Islet precursor cell (in vitro differentiated cells): ENCODE measurements at regions not wholly inside any gene's neighbourhood (a gene's known extent, or its start where the extent isn't known, plus 50 kb on each side); places are given as distances from the start of the nearest gene placed in this dataset.

Experiments used
- DNase-seq: peaks from one replicate; pipeline ENCODE4 v3.0.0-alpha.2; 2018

DNA sequence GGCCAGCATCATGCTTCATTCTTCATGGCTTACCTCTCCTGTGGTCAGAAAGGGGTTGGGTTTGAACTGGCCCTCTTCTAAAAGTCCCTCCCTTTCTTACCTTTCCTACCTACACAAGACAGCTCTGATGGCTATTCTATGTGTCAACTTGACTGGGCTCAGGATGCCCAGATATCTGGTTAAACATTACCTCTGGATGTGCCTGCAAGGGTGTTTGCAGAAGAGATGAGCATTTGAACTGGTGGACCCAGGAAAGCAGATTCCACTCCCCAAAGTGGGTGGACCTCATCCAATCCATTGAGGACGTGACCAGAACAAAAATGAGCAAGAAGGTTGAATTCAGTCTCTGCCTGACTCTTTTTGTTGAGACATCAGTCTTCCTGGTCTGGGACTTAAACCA lies 79.0 kb upstream of the TCF7L2 start:
- no peak for DNase-seq

DNA sequence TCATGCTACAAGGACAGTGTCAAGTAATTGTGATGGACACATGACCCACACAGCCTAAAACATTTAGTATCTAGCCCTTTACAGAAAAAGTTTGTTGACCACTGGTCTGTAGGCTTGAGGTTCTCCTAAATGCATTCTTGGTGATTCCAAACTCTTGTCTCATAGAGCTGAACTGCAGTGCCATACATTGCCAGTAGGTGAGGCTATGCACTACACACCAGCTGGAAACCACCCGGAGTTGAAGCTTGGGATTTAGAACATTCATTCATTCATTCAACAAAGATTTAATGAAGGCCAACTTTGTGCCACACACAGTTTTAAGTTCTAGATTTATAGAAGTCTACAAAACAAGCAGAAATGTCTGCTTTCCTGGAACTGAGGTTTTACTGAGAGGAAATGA lies 77.3 kb upstream of the TCF7L2 start:
- no peak for DNase-seq

DNA sequence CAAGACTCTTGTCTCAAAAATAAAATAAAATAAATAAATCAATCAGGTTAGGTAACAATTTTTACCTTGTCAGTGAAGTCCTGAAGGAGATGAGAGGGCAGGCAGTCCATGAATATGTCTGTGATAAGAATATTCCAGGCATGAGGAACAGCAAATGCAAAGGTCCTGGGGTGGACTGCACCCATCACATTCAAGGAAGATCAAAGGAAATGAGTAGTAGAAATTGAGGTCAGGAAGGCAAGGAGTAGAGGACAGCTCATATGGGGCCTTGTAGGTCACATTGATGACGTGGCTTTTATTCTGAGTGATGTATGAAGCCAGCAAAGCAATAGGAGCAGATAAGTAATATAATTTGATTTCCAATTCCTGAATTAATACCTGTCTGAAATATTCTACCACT lies 76.5 kb upstream of the TCF7L2 start:
- no peak for DNase-seq

DNA sequence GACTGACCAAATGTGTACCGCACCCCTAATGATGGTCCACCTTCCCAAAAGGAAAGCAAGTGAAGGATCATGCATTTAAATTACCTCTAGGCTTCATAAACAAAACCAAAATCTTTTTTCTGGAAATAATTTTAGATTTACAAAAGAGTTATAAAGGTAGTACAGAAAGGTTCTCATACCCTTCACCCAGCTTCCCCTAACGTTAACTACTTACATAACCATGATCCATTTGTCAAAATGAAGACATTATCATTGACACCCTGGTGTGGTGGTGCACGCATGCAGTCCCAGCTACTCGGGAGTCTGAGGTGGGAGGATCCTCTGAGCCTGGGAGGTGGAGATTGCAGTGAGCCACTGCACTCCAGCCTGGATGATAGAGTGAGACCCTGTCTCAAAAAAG lies 75.1 kb upstream of the TCF7L2 start:
- DNase-seq, result no peak

DNA sequence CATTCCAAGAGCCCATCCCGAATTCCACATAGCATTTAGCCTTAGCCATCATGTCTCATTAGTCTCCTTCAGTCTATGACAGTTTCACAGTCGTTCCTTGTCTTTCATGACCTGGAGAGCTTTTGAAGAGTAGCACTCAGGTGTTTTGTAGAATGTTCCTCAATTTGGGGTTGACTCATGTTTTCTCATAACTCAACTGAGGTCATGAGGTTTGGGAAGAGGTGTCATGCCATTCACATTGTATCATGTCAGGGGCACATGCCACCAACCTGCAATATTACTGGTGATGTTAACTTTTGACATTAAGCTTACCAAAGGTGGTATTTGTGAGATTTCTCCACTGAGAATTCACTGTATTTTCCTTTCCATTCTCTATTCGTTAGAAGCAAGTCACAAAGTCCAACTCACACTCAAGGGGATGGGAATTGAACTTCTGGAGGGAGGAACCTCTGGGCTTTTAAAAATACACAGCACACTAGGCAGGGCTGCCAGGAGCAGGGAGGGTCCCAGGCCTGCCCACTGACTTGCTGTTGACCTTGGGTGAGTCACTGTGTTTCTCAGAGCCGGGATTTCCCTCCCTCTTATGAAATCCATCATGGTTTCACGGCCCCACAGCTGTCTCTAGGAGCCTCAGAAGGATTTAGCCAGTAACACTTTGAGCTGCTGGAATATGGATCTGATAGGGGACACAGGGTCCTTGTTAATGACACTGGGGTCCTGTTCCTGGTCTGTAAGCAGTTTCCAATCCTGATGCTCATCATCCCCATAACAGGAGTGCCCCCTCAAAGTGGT lies 74.4 kb upstream of the TCF7L2 start:
- no peak for DNase-seq

DNA sequence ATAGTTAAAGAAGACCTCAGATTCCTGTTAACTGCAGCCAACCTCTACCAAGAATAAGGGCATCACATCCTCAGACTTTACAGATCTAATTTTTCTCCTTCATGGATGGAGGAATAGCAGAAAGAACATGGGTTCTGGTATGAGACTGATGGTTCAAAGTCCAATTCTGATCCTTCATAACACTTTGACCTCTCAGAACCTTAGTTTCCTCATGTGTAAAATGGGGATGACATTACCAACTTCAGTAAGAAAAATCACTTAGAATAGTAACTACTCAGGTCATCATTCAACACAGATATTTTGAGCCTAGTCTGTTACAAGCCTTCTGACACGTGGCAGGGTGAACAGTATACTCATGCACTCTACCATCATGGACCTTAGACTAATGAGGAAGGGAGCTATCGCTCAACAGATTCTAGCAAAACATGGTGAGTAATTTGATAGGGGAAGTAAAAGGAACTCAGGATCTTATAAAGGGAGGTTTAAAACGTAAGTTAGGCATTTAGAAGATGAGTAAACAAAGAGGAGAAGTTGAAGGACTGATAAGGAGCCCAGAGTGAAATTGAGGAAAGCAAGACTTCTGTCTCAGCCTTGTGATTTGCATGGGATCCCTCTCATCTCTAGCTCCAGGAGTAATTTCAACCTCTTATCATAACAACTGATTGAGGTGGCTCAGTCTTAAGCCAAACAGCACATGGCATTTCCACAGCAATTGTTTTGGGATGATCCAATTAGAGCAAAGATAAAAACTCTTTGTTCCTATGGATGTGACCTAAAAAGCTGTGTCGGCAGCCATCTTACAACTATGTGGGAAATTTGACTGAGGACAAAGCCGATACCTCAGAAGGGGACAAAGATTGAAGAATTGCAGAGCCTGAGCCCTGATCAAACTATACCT lies 69.2 kb upstream of the TCF7L2 start:
- DNase-seq, result no peak

DNA sequence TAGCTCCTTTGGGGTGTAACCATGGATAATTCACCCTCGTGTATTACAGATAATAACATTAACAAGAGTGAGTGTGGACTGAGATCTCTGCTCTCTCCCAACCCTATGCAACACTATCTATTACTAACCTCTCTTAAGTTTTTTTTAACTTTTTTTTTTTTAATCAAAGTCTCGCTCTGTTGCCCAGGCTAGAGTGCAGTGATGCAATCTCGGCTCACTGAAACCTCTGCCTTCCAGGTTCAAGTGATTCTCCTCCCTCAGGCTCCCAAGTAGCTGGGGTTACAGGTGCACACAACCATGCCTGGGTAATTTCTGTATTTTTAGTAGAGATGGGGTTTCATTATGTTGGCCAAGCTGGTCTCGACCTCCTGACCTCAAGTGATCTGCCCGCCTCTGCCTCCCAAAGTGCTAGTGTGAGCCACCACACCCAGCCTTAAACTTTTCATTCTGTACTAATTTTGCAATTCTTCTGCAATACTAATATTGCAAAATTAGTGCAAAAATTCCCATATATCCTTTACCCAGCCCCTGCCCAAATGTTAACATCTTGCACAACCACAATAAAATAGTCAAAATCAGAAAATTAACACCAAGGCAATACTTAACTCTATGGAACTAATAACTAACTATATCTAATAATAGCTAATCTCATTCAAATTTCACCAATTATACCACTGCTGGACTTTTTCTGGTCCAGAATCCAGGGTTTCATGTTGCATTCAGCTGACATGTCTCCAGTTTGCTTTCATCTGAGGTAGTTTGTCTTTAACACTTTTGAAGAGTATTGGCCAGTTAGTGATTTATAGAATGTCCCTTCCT lies 66.5 kb upstream of the TCF7L2 start:
- DNase-seq, result no peak

DNA sequence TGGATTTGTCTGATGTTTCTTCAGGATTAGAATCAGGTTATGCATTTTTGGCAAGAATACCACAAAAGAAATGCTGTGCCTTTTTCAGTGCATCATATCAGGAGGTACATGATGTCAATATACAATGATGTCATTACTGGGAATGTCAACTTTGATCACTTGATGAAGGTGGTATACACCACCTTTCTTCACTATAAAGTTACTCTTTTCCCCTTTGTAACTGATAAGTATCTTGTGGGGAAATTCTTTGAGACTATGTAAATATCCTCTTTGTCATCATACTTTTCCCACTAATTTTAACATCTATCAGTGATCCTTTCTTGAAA lies 65.9 kb upstream of the TCF7L2 start:
- DNase-seq, result no peak

DNA sequence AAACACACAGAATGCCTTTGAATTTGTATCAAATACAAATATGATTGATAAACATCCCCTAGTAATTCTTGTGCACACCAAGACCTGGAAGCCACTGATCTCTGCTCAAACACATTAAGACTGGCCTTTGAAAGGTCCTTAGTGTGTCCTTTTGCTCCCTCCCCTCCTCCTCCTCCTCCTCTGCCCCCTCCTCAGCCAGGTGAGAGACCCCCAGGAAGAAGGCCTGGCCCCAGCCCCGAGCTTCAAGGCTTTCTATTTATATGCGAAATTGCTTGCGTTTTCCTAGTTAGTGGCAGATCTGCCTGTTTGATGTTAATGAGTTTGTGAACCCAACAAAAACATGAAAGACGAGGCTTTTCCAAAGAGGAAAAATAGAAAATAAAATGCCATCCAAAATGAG lies 63.6 kb upstream of the TCF7L2 start:
- DNase-seq, result no peak

DNA sequence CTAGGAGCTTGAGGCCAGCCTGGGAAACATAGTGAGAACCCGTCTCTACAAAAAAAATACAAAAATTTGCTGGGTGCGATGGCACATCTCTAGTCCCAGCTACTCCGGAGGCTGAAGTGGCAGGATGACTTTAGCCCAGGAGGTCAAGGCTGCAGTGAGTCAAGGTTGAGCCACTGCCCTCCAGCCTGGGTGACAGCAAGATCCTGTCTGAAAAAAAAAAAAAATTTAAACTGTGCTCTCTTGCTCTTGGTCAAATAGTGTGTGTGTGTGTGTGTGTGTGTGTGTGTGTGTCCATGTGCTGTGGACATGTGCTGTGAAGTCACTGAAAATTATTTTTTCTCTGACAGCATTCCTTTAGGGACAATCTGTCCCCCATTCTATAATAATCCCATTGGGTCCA lies 62.1 kb upstream of the TCF7L2 start:
- no peak for DNase-seq

DNA sequence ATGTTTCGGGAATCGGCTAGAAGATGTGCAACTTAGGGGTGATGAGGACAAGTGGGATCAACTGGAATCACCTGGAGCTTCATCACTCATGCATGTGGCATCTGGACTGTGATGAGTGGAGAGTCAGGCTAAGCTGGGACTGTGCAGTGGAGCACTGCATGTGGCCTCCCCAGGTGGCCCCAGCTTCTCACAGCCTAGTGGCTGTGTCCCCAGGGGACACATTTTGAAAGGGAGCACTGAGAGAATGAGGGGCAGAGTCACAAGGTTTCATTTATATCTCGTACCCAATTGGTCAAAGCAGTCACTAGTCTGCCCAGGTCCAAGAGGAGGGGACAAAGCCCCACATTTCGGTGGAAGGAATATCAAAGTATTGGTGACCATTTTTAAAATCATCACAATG lies 54.8 kb upstream of the TCF7L2 start:
- DNase-seq, result no peak

DNA sequence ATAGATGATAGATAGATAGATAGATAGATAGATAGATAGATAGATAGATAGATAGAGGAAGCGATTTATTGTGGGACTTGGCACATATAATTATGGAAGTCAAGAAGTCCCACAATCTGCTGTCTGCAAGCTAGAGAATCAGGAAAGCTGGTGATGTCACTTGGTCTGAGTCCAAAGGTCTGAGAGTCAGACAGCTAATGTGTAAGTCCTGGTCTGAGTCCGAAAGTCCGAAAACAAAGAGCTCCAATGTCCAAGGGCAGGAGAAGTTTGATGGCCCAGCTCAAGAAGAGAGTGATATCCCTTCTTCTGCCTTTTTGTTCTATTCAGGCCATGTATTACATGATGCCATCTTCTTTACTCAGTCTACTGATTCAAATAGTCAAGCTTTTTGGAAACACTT lies 53.8 kb upstream of the TCF7L2 start:
- no peak for DNase-seq

DNA sequence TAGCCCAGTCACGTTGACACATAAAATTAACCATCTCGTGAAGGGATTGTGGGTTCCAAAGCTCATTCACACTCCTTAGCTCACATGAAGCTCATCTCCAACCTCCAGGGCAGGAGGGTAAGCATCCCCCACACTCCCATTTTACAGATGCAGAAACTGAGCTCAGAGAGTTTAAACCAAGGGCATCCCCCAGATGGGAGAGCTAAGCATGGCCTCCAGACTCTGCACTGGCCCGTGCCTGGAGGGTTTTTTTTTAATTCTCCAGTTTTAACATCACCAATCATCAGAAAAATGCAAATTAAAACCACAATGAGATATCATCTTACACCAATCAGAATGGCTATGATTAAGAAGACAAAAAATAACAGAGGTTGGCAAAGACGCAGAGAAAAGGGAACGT lies 53.3 kb upstream of the TCF7L2 start:
- DNase-seq, result no peak

DNA sequence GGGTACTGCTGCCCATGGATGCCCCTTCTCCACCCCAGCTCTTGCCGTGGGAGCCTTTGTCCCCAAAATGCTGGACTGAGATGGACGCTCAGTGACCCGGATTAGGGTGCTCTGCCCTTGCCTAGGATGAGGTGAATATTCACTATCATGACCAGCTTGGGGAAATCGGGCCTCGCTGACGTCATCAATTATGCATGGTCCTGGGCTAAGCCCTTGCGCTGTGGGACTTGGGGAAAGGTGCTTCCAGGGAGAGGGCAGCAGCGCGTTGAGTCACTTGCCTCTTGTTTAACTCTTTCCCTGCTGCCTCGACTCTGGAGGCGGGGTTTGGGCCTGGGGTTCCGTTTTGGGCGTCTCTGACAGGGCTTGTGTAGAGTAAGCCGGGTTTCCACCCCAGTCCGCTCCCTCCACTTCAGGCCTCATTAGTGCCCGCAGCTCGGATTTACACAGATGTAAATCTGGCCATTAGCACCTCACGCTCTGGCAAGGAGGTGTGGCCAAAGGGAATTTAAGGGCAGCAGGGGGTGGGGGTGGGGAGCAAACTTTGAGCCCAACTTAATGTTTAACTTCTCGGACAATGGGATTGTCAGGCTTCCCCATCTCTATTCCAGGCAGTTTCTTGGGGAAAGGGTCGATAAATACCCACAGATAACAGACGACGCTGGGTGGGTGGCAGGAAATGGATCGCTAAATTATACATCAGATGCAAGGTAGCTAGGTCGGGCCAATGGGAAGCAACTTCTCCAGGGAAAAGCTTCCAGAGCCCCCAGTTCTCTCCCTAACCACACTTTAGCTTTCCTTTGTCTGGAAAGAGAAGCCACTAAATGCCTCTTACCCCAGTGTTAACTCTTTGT lies 51.3 kb upstream of the TCF7L2 start:
- peak; percentile 82 for DNase-seq

DNA sequence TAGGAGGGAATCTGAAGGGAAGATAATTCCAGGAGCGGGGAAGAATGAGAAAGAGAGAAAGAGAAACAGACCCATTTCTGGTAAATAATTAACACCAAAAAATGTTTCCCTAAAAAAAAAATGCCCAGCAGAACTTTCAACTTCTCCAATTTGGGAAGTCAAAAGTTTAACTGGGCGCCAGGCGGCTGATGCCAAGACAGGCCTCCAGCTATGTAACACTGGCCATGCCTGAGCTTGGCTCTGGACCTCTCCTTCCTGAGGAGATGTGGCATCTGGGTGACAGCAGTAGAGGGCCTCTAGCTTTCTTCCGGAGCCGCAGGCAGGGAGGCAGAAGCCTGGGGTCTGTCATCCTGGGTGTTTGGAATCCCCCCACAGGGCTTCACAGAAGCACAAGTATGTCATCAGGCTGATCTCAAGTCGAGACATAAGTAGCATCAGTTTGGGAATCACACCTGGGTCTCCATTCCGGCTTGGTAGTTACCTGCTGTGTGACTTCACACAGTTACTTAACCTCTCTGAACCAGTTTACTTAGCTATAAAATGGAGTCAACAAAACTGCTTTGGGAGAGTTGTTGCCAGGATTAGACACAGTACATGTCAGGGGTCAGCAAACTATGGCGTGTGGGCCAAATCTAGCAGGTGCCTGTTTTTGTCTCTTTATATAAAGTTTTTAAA lies 50.5 kb upstream of the TCF7L2 start:
- no peak for DNase-seq
